HEK293T (cell line): ENCODE measurements at regions not wholly inside any gene's neighbourhood (a gene's known extent, or its start where the extent isn't known, plus 50 kb on each side); places are given as distances from the start of the nearest gene placed in this dataset.

Experiments used
- BHLHE40 ChIP-seq: fragments of 450-650 bp; IDR thresholded peaks from 2 replicates; pipeline ENCODE4 v1.6.1; 2016; ENCODE audit warnings: mild to moderate bottlenecking, moderate library complexity, borderline replicate concordance
- ELF4 ChIP-seq: fragments of 450-650 bp; IDR thresholded peaks from 2 replicates; pipeline ENCODE4 v1.6.1; 2017; ENCODE audit warnings: antibody characterized with exemption
- FOXA1 ChIP-seq: fragments of 450-650 bp; IDR thresholded peaks from 2 replicates; pipeline ENCODE4 v1.6.1; 2016; ENCODE audit warnings: mild to moderate bottlenecking
- FOXM1 ChIP-seq: fragments of 450-650 bp; IDR thresholded peaks from 2 replicates; pipeline ENCODE4 v1.6.1; 2017; ENCODE audit warnings: mild to moderate bottlenecking, borderline replicate concordance
- HDGF ChIP-seq: fragments of 450-650 bp; IDR thresholded peaks from 2 replicates; pipeline ENCODE4 v1.6.1; 2017; ENCODE audit warnings: antibody characterized with exemption, borderline replicate concordance
- L3MBTL2 ChIP-seq: fragments of 450-650 bp; conservative IDR thresholded peaks from 2 replicates; pipeline ENCODE4 v1.6.1; 2016; ENCODE audit warnings: mild to moderate bottlenecking
- SP1 ChIP-seq: fragments of 450-650 bp; IDR thresholded peaks from 2 replicates; pipeline ENCODE4 v1.6.1; 2017
- SUZ12 ChIP-seq: fragments of 450-650 bp; IDR thresholded peaks from 2 replicates; pipeline ENCODE4 v1.6.1; 2016; ENCODE audit warnings: mild to moderate bottlenecking
- ZNF384 ChIP-seq: fragments of 450-650 bp; IDR thresholded peaks from 2 replicates; pipeline ENCODE4 v1.6.1; 2016
- TF ChIP-seq, protein P1 (sequence below): fragments of 450-650 bp; IDR thresholded peaks from 2 replicates; pipeline ENCODE4 v1.6.1; 2016

DNA sequence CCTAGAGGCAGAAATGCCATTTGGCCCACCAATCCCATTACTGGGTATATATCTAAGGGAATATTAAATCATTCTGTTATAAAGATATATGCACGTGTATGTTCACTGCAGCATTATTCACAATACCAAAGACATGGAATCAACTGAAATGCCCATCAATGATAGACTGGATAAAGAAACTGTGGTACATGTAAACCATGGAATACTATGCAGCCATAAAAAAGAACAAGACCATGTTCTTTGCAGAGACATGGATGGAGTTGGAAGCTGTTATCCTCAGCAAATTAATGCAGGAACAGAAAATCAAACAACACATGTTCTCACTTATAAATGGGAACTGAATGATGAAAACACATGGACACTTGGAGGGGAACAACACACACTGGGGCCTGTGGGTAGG lies 458.4 kb downstream of the CD83 start:
- TF ChIP-seq FOXA1 (no peak), BHLHE40 (no peak), SP1 (no peak), ELF4 (no peak), SUZ12 (no peak), ZNF384 (no peak), FOXM1 (no peak), HDGF (no peak), L3MBTL2 (no peak)
- TF ChIP-seq, protein P1, sequence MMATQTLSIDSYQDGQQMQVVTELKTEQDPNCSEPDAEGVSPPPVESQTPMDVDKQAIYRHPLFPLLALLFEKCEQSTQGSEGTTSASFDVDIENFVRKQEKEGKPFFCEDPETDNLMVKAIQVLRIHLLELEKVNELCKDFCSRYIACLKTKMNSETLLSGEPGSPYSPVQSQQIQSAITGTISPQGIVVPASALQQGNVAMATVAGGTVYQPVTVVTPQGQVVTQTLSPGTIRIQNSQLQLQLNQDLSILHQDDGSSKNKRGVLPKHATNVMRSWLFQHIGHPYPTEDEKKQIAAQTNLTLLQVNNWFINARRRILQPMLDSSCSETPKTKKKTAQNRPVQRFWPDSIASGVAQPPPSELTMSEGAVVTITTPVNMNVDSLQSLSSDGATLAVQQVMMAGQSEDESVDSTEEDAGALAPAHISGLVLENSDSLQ: no peak
